Thoracic aorta (tissue), 2 donors: ENCODE measurements at regions not wholly inside any gene's neighbourhood (a gene's known extent, or its start where the extent isn't known, plus 50 kb on each side); places are given as distances from the start of the nearest gene placed in this dataset.
"Not testable (repeated sequence)": the region's sequence is repeated elsewhere in the genome, so short reads cannot be mapped to it uniquely, and the experiment has no call there.

Source experiments
- ATAC-seq: fragments of 150-250 bp; one replicate; pipeline ENCODE4 v1.8.0; 2017; ENCODE audit warnings: low read depth; ENCODE audit not compliant: insufficient number of reproducible peaks, low FRiP score
- DNase-seq: peaks from one replicate; pipeline ENCODE4 v3.0.0-alpha.2; 2020; ENCODE audit warnings: low spot score
- H3K27ac ChIP-seq, 2 donors: fragments of 200-600 bp; sonication (generic); 1 replicate in 1 of 2; 2 replicates in 1 of 2; pipeline ENCODE4 v1.5.1; 2016; ENCODE audit warnings: mild to moderate bottlenecking in 2 of 2, moderate library complexity in 2 of 2
- H3K27me3 ChIP-seq: fragments of 200-600 bp; sonication (generic); replicated peaks from 2 replicates; pipeline ENCODE4 v1.6.0; 2016; ENCODE audit warnings: mild to moderate bottlenecking; ENCODE audit not compliant: insufficient read depth
- H3K36me3 ChIP-seq: fragments of 200-600 bp; sonication (generic); one replicate; pipeline ENCODE4 v1.5.1; 2016
- H3K4me1 ChIP-seq, 2 donors: fragments of 200-600 bp; sonication (generic); 1 replicate in 1 of 2; 2 replicates in 1 of 2; pipeline versions ENCODE4 v1.5.1 to v1.6.0; 2016; ENCODE audit warnings: low read depth in 2 of 2, mild to moderate bottlenecking in 1 of 2; ENCODE audit not compliant: control insufficient read depth in 1 of 2
- H3K4me3 ChIP-seq: fragments of 200-600 bp; sonication (generic); 2 replicates; pipeline ENCODE4 v1.5.1; 2016; ENCODE audit warnings: mild to moderate bottlenecking
- H3K9me3 ChIP-seq: fragments of 200-600 bp; sonication (generic); 2 replicates; pipeline ENCODE4 v1.5.1; 2016
- TF ChIP-seq, protein P1 (sequence below): fragments of 200-600 bp; sonication (generic); IDR thresholded peaks from one replicate; pipeline ENCODE4 v1.5.1; 2019; ENCODE audit warnings: antibody characterized with exemption

DNA sequence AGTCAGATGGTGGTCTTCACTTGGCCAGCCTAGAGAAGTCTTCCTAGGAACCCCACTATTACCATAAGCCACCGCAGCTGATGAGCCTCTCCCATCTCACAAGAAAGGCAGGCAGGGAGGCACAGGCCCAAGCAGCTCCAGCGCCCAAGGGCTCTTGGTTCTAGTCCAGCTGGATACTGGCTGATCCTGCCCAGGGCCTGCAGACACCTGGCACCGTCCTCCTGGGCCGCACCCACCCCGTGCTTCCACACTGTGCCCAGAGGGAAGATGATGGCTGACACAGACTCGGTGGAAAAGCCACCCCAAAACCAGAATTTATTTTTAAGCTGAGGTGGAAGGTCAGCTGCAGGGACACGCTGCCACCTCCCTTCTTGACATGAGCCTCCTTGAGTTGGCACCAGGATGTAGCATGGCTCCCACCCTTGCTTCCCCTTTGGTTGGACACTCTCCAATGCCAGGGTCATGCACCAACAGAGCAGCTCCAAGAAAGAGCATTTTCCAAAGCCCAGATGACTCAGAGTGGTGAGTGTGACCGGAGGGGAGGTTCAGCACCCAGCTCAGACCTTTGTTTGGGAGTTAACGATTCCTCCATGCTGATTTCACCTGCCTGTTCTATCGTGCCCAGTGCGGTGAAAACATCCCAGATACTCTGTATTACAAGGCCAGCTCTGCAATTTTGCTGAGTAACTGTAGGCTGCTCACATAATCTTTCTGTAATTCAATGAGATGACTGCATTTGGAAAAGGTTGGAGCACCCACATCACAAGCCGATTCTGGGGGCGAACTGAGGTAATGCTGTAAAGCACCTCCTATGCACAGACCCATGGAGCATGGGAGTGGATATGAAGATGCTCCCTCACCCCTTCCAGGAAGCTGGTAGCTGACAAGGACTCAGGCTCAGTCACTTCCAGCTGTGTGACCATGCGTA lies 63.1 kb upstream of the SLC2A1 start:
- ATAC-seq (no peak), DNase-seq (no peak)
- no peaks in the 10 kb centered on the region for H3K27me3 ChIP-seq
- TF ChIP-seq, protein P1, sequence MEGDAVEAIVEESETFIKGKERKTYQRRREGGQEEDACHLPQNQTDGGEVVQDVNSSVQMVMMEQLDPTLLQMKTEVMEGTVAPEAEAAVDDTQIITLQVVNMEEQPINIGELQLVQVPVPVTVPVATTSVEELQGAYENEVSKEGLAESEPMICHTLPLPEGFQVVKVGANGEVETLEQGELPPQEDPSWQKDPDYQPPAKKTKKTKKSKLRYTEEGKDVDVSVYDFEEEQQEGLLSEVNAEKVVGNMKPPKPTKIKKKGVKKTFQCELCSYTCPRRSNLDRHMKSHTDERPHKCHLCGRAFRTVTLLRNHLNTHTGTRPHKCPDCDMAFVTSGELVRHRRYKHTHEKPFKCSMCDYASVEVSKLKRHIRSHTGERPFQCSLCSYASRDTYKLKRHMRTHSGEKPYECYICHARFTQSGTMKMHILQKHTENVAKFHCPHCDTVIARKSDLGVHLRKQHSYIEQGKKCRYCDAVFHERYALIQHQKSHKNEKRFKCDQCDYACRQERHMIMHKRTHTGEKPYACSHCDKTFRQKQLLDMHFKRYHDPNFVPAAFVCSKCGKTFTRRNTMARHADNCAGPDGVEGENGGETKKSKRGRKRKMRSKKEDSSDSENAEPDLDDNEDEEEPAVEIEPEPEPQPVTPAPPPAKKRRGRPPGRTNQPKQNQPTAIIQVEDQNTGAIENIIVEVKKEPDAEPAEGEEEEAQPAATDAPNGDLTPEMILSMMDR, result no peak
- no peaks in the 10 kb centered on the region for H3K36me3 ChIP-seq
- no peaks in the 10 kb centered on the region for H3K9me3 ChIP-seq
- no peak overlapping the region for H3K4me3 ChIP-seq
- H3K4me1 ChIP-seq, result no peaks in the 10 kb centered on the region
- no peak overlapping the region for H3K27ac ChIP-seq

DNA sequence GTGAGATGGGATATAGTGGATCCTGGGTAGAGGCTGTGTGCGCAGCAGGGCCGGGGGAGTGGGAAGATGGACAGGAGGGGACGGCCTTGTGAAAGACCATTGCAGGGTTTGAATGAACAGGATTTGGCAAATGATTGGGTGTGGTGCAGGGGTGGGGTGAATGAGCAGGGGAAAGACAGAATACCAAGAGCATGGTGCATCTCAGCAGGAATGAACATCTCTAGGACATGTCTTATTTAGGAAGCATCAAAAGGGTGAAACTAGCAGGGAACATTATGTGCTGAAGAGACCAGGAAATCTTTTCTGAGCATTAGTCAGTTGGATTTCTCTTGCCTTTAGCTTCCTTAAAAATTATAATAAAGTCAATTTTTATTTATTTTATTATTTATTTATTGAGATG lies 60.6 kb upstream of the SLC2A1 start:
- Histone ChIP-seq H3K4me3 (no peak overlapping the region), H3K36me3 (no peaks in the 10 kb centered on the region), H3K27me3 (no peaks in the 10 kb centered on the region), H3K4me1 (no peaks in the 10 kb centered on the region), H3K27ac (no peak overlapping the region), H3K9me3 (no peaks in the 10 kb centered on the region)
- DNase-seq, result no peak
- no peak for ATAC-seq
- TF ChIP-seq, protein P1, result no peak

DNA sequence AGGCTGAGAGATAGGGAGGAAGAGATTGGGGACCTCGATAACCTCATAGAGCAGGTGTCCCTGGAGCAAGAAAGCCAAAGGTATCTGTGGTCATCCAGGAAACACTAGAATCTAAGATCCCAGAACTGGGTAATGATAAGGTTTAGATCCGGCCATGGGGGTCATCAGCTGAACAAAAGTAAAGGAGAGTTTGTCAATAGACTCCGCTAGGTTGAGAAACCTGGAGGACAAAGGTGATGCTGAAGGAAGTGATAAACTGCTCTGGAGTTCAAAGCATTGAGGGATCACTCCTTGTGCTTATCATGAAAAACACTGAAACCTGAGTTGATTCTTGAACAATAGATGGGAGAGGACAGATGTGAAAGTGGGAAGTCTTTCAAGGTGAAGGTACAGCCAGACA lies 59.5 kb upstream of the SLC2A1 start:
- ATAC-seq (no peak), DNase-seq (no peak)

DNA sequence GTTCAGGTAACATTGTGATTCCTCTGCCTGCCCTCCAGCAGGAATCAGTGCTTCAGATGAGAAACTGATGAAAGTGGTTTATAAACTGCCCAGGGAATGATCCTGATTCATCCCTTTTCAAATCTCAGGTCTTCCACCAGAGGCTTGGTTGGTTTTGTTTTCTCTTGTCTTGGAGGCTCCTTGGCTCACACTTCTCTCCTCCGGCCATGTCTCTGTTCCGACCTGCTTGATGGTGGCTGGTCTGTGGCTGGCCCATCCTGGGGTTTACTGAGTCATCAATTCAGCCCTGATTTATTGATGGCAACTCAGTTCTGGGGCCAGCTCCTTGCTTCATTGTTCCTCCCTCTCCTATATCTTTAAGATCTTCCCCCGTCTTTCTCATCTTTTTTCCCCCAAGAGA lies 56.6 kb upstream of the SLC2A1 start:
- Histone ChIP-seq H3K27ac (no peak overlapping the region), H3K4me3 (no peak overlapping the region), H3K27me3 (no peaks in the 10 kb centered on the region), H3K36me3 (no peaks in the 10 kb centered on the region), H3K4me1 (no peaks in the 10 kb centered on the region), H3K9me3 (no peaks in the 10 kb centered on the region)
- DNase-seq (no peak), ATAC-seq (no peak)
- TF ChIP-seq, protein P1, result no peak

More for the DNA sequence above, 59.5 kb upstream of the SLC2A1 start:
- TF ChIP-seq, protein P1, result no peak
- H3K4me3 ChIP-seq, result no peak overlapping the region
- H3K27me3 ChIP-seq, result no peaks in the 10 kb centered on the region
- H3K27ac ChIP-seq, result no peak overlapping the region
- H3K36me3 ChIP-seq, result no peaks in the 10 kb centered on the region
- no peaks in the 10 kb centered on the region for H3K4me1 ChIP-seq
- no peaks in the 10 kb centered on the region for H3K9me3 ChIP-seq

DNA sequence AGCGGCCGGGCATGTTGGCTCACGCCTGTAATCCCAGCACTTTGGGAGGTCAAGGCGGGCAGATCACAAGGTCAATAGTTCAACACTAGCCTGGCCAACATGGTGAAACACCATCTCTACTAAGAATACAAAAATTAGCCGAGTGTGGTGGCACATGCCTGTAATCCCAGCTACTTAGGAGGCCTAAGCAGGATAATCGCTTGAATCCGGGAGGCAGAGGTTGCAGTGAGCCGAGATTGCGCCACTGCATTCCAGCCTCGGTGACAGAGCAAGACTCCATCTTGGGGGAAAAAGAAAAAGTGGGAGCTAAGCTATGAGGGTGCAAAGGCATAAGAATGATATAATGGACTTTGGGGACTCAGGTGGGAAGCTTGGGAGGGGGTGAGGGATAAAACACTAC lies 55.9 kb upstream of the SLC2A1 start:
- H3K27me3 ChIP-seq, H3K36me3 ChIP-seq, DNase-seq, H3K4me1 ChIP-seq, H3K27ac ChIP-seq, H3K9me3 ChIP-seq, H3K4me3 ChIP-seq, ATAC-seq: not testable (repeated sequence)
